GM18867 (cell line): ENCODE measurements at regions not wholly inside any gene's neighbourhood (a gene's known extent, or its start where the extent isn't known, plus 50 kb on each side); places are given as distances from the start of the nearest gene placed in this dataset.

Experiments
- ATAC-seq: cut with Tn5 transposase; IDR thresholded peaks from one replicate; pipeline ENCODE4 v1.9.1; 2021; ENCODE audit warnings: mild to moderate bottlenecking, moderate library complexity; ENCODE audit not compliant: unreplicated experiment

DNA sequence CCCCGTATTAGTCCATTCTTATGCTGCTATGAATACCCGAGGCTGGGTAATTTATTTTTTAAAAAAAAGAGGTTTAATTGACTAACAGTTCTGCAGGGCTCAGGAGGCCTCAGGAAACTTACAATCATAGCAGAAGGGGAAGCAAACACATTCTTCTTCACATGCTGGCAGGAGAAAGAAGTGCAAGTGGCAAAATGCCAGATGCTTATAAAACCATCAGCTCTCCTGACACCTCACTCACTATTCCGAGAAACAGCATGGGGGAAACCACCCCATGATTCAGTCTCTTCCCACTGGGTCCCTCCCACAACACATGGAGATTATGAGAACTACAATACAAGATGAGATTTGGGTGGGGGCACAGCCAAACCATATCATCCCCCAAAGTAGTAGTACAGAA, 2148.5 kb upstream of the PIK3C3 start:
- ATAC-seq = no peak

DNA sequence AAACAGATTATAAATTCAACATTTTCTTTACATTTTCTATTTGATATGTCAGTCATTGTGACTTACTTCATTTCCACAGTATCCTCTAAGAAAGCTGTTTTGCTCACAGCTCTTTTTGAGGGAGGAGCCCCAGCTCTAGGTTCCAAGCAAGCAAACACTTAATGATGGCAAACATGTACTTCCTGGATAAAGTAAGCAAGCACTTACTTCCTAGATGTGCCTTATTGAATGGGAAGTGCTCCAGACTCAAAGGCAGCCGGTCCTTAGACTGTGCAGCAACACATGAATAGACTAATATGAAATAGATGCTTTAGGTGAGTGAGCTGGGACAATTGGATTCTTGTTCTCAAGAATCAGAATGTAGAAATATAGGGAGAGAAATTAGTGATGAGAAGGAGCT, 2149.8 kb upstream of the PIK3C3 start:
- no peak for ATAC-seq

DNA sequence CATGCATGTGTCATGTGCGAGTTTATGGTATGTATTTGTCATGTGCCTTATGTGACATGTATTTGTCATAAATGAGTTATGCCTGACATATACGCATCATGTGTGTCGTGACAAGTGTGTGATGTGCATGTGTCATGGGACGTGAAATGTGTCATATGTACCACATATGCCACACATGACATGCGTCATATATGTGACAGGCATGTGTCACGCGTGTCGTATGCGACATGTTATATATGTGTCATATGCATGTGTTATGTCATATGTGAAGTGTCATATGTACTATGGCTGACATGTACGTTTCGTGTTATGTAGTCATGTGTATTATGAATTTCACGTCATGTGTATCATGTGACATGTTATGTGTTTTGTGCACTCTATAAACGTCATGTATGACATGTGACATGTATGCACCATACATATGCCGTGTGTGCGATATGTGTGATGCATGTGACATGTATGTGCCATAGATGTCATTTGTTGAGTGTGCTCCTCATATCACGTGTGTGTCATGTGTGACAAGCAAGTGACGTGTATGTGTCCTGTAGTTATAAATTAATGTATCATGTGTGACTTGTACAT, 2152.3 kb upstream of the PIK3C3 start:
- ATAC-seq = no peak

DNA sequence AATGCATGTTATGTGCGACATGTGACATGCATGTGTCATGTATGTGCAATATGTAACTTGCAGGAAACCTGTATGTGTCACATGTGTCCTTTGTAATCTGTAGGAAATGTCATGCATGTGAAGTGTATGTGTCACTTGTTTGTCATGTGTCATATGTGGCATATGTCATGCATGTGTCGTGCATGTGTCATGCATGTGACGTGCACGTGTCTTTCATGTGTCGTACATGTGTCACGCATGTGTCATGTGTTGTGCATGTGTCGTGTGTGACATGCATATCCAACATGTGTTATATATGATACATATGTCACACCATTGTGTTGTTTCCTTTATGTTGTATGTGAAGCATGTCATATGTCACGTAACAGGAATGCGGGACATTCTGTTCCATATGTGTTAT, 2153.2 kb upstream of the PIK3C3 start:
- no peak for ATAC-seq

DNA sequence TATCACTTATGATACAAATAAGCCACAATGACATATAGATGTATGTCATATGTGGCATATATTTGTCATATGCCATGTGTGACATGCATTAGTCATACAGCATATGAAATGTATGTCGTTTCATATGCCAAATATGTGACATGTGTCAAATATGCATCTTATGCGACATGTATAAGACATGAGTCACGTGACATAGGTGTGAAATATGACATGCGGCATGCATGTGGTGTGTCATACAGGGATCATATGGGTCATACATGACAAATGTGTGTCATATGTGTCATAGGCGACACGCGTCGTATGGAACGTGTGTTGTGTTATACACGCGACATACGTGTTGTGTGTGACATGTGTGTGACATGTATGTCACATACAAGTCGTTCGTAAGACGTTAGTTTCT, 2154.0 kb upstream of the PIK3C3 start:
- ATAC-seq = no peak

DNA sequence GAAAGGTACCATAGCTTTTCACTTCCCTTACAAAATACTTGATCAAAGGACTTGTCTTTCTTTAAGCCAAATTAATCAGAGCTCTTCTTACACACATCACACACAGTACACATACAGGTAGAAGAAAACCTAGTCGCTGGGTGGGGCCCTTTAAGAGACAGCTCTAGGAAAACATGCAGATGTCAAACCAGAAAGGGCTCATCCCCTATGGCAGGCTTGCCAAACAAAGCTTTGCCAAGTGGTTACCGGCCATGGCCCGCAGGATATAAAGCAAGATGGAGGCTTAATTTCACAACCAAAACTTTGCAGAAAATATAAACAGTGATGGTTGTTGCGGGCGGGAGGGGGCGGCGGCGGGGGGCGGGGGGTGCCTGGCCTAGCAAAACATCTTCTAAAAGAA, 2156.0 kb upstream of the PIK3C3 start:
- no peak for ATAC-seq

DNA sequence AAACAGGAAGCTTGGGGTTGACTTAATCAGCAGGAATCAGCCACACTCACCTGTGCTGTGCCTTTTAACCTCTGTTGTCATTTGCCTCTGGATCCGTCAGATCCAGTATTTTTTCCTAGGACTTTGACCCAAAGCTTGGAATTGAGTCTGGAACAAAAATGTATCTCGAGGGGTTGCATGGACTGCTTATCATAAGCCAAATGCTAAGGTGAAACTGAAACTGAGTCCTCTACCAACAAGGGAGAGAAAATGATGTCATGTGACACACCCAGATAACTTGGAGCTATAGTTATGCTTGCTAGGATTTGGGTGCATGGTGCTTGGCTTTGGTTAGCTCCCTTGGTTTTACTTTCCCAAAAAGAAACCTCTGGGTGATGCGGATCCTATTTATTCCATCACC, 2158.6 kb upstream of the PIK3C3 start:
- ATAC-seq = no peak

DNA sequence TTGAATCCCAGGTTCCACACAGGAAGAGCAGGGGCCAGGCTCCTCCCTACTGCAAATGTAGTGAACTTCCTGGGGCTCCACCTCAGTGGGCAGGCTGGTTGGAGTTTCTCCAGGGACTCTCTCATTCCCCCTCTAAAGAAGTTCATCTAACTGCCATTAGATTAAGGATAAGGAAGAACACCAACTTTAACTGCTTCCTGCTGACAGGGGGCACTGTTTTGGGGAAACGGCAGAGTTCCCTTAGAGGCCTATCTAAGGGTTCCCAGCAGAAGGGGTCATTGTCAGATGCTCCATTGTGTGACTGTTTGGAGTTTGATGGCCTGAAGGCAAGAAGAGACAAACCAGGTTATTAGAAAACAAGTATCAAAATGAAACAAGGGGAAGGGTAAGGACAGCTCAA, 2159.7 kb upstream of the PIK3C3 start:
- ATAC-seq = no peak

DNA sequence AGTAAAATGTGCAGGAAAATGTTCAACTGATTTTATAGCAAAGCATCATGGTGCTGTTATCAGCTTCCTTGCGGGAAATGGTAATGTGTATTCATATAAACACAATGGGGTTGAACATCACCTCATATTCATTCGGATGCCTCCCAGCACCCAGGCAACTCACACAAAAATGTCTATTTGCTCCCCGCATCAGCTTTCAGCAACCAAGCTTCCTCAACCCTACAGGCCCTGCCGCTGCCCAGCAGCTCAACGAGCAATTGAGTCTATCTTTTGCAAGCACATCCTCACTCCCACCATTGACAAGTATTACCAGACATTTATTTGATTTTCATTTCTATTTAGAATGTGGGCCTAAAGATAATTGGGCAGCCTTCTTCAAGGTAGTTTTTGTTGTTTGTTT, 2161.4 kb upstream of the PIK3C3 start:
- no peak for ATAC-seq

DNA sequence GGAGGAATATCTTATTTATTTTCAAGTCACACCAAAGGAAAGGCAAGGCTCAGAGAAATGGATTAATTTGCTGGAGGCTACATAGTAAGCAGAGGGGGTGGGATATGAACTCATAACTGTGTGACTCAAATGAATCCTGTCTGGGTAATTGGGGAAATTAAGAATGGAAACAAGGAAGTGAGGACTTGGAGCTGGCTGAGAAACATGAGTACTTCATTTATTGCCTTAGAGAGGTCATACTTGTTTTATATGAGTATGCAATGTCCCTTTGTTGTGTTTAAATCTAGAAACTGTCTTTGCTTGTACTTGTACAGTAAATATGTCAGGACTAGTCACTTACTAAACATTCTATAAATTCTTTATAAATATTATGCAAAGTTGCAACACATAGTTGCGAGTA, 2166.7 kb upstream of the PIK3C3 start:
- ATAC-seq = no peak

DNA sequence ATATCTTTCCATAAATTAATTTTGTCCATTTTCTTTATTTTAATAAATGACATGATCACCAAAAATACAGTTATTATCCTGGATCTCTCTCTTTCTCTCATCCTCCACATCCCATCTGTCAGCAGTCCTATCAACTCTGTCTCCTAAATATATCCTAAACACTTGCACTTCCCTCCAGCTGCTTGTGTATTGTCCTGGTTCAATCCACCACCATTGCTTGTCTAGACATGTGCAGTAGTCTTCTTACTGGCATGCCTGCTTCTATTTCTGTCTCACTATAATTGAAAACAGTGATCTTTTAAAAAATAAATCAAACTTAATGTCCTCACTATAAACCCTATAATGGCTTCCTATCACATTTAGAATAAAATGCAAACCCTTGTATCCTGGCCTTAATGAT, 2168.6 kb upstream of the PIK3C3 start:
- no peak for ATAC-seq

DNA sequence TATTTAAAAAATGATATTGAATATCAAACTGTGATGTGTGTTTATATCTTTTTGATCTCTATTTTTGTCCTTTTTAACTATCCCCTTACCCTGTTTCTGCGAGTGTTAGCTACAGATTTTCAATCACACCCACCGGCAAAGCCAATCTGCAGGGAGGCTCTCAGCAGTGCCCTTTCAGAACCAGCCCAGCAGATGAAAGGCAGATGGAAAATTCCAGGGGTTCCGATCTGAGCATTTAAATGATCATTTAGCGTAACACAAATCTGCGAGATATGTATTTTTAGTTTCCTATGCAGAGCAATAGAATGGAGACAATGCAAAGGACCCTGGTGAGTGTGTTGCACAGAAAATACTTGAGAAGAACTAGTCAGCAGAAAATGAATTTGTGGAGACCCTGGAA, 2170.5 kb upstream of the PIK3C3 start:
- ATAC-seq = no peak

DNA sequence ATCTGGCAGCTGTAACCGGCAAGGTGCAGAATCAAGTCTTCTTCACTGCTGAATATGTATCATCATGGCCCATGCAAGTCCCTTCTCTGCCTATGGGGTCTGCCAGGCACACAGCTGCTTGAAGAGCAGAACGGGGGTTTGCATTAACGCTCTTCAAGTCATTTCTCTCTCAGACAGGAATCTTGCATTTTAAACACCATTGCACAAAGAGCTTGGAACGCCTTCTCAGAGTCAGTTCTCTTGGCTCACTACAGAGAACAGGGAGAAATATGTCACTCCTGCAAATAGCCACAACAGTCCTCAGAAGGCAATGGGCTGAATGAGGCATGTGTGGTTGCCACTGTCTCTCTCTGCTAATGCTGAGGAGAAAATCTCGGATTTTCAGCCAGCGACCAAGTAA, 2173.5 kb upstream of the PIK3C3 start:
- no peak for ATAC-seq

DNA sequence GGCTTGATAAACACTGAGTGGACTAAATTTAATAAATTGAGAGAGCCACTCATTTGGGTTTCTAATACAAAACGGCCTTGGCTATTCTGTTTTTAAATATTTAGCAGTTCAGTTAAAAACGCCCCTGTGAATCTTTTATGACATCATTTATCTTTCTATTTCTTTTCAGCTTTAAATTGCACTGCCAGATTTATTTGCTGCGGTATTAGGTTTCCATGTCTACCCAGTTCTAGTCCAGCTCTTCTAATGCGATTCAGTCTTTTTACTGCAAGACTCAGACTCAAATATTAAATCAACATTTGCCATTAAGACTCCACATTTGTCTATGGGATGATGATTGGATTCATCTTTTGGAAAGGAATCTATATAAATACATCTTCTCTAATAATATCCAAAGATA, 2174.3 kb upstream of the PIK3C3 start:
- no peak for ATAC-seq

DNA sequence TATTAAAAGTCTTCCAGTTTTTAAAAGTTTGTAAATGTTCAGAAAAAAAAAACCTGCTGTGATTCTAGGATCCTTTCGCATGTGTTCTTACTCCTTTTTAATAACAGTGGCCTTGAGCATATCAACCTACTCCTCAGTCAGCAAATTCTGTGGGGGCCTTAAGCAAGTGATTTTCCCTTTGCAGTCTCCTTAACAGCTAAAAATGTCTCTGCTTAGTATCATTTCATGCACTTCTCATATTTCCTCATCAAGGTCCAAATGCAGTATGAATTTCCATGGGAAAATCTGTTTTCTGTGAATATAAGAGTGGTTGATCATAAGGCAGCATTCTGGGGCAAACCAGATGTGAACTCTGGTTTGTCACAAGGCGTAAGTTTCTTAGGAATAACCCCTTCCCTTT, 2175.1 kb upstream of the PIK3C3 start:
- ATAC-seq = no peak

DNA sequence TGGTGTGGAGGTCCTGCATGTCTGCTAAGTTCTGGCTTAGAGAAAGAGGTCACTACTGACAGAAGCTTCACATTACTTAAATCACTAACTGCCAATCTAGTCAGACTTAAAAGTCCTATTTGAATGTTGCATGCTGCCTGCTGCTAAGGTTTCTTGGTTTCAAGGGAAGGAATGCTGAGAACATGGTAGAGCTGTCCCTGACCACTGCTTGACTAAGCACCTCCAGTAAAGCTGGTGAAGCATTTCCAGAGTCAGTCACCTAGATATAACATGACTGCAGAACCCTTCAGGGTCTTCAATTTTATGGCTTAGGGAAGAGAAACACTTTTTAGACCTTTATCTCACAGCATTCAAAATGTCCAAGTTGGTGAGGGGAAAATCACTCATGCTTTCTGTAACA, 2178.3 kb upstream of the PIK3C3 start:
- no peak for ATAC-seq

DNA sequence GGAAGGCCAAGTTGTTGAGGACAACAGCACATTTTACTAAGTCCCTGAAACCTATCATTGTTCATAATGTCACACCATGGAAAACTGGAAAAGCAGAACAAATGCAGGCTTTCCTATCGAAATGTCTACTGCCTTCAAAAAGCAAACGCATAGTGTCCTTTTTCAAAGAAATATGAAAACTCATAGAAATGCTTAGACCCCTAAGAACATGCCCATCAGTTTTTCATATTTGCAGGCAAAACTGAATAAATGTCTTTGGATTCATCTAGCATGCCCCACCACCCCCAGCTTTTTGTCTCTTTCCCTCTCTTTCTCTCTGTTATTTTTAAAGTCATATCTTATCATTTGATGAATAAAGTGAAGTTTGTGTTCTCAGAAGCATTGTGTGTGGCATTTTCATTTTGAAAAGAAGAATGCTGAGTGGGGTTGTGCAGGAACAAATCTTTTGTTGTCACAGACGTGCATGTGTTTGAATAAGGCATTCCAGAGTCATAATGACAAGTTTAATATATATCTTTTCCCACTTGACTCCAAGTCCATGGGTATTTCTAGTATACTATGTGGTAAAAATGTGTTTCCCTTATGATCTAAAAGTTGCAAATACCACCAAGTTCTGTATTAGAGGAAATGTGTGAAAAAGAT, 2180.0 kb upstream of the PIK3C3 start:
- no peak for ATAC-seq

DNA sequence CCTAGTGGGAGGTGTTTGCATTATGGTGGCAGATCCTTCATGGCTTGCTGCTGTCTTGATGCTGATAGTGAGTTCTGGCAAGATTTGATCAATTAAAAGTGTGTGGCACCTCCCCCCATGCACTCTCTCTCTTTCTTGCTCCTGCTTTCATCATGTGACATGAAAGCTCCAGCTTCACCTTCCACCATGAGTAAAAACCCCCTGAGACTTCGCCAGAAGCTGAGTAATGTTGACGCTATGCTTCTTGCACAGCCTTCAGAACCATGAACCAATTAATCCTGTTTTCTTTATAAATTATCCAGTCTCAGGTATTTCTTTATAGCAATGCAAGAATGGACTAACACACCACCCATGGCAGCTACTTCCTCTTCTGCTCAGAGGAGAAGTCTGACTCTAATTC, 2181.4 kb upstream of the PIK3C3 start:
- no peak for ATAC-seq

DNA sequence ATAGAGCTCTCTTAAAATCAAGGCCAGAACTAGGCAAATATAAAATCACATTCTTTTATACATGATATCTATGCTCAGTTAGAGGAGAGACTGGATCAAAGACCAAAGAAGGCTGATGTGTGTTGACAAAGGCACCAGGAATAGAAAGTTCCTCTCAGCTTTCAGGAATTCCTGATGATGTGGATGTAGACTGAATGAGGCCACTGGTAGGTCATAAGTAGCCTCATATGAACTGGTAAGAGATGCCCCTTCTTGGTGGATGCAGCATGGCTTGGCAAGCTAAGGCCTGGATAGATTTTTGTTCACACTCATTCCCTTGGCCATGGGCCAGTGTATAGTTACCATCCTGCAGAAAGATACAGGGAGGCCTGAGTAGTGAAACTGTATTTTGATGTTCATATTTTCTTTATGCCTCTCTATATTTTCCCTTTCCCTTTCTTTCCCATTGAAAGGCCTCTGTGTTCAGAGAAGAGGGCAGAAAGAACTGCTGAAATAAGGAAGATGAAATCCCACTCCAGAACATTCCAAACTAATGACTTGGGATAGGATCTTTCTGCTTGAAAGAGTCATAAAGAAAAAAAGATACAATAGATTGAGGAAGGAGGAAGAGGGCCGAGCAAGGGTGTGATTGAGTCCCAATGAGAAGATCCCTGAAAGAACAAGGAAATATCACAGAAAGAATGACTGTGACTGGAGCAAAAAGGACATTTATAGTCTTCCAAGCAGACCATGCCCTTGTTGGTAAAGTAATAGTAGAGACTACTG, 2182.7 kb upstream of the PIK3C3 start:
- ATAC-seq = no peak

DNA sequence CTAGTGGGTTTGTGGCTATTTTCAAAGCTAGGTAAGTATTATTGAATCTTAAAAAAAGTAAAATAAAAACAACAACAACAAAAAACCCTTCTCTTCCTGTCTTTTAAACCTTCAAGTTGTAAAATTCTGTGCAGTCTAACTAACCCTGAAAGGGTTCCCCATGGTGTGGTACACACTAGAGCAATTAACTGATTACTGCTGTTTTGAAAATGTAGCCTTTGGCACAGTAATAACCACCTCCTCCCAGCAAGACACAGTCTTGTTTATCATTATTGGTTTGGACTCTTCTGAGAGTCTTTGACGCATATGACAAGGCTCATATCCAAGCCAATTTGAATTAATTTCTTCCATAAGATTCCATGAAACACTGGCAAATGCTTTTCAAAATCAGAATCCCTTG, 2184.6 kb upstream of the PIK3C3 start:
- ATAC-seq = no peak

DNA sequence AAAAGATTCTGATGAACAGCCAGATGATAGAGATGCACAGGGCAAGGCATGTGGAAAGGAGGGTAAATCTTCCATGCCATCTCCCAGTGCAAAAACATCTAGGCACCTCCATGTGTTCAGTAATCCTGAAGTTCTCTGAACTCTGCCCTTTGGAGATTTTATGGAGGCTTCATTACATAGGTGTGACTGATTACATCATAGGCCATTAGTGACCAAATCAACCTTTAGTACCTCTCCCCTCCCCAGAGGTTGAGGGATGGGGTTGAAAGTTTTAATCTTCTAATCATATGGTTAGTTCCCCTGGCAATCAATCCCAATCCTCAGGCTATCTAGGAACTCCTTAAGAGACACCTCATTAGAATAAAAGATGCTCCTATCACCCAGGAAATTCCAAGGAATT, 2190.2 kb upstream of the PIK3C3 start:
- no peak for ATAC-seq

DNA sequence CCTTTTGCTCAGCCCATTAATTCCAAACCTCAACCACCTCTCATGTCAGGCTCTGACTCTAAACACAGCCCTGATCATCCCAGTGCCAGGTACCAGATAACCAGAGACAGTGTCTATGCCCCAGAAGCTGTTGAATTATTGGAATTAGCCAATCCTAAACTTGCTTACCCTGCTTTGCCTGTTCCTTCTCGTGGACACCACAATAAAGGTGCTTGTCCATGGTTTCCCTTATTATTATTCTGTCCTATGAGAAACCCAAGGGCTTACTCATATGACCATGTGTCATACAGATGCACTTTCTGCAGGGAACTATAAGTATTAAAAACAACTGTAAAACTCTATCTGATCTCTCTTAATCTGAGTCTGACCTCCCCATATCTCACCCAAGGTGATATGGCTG, 2193.8 kb upstream of the PIK3C3 start:
- ATAC-seq = no peak

DNA sequence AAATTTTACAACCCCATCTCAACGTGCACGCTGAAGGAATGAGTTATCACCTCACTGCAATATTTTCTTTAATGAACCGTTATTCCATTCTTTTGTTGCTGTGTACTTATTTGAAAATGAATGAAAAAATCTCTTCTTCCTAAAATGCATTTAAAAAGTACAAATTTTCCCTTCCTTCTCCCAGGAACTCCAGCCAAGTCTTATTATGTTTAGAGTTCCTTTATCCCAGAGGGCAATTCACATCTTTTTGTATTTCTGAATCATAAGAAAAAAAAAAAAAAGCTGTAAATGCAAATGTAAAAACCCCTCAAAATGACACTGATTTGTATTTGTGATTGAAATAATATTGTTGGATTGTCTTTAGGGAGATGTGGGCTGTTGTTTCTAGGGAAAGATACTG, 2194.3 kb upstream of the CELF4 start:
- no peak for ATAC-seq
